ENCODE measurements at regions not wholly inside any gene's neighbourhood (a gene's known extent, or its start where the extent isn't known, plus 50 kb on each side); places are given as distances from the start of the nearest gene placed in this dataset.
"Not testable (repeated sequence)": the region's sequence is repeated elsewhere in the genome, so short reads cannot be mapped to it uniquely, and the experiment has no call there.

DNA sequence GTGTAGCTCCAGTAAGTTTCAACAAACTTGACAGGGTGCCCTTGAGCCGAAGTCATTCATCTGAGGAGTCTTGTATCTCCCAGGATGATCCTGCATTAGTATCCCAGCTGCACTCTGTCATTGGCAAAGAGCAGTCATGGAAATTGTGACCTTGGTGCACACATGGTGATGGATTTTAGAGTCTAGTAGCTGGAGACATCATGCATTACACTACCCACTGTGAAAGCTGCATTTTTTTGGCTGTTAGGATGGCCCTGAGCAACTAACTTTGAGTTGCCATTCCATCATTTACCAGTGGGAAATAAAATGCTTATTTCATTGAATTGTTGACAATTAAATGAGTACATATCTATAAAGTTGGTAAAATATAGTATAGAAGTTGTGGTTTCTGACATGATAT, 552.6 kb upstream of the CBLB start:
- DNase-seq: no peak

DNA sequence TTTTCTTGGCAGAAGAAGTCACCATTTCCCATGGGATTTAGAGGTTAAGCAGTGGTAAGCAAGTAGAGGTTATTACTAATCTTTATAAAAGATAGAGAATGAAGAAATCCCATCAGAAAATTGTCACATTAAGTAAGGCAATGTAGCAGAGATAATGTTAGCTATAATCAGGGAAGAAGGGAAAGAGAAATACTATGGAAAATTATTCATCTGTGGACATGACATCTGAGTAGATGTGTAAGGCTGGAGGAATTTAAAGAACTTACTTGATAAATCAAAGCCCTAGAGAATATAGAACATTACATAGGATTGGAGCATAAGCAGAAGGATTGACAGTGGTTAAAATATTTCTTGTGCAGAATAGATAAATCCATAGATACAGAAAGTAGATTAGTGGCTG, 553.1 kb upstream of the CBLB start:
- DNase-seq: no peak

DNA sequence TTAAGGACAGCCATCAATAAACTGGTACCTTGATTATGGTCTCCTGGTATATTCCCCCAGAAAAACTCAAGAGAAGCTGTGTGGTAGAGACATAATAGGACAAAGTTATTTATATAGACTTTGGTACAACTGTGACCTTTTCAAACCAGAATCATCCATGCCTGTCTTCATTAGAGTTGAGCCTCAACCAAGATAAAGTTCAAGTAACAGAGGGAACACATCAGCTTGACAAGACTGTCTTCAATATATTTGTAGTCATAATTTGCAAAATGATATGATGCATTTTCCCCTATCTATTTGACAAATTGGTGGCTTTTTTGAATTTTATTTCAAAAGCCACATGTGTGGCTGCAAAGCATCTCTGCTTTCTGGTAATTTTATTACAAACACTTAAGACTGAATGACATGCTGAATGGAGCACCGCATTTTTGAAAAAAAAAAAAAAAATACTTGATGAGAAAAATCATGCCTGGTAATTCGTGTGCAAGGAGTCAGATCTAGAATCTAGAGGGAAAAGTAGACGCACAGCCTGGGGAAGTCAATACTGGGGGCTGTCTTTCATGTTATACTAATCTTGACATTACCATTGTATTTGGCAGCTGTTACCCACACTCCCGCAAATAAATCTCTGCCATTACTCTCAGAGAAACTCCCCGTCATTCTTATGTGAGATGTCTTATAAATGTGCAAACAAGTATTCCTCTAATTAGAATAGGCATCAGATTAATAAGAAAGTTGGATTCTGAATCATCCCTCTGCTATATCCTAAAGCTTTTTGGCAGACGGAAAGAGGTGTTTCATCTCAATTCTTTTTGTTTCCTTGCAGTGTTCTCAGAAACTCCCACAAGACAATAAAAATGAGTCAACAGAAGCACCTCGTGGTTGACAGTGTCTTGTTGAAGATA, 554.8 kb upstream of the CBLB start:
- DNase-seq: no peak

DNA sequence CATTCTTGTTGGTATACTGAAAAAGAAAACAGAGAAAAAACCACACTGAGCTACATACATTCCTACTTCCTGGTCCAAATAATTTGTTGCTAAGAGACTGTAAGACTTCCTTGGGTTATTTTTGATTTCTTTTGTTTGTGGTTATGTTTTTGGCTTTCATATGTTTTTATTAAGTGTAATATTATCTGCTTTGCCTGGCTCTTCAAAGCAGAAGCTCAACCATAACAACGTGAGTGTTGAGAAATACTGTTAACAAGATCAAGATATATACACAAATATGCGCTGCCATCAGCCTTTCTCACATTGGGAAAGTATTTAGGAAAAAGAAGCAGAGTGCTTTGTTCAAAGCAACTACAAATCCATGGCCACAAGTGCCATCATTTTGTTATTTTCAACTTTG, 556.2 kb upstream of the CBLB start:
- DNase-seq: no peak

DNA sequence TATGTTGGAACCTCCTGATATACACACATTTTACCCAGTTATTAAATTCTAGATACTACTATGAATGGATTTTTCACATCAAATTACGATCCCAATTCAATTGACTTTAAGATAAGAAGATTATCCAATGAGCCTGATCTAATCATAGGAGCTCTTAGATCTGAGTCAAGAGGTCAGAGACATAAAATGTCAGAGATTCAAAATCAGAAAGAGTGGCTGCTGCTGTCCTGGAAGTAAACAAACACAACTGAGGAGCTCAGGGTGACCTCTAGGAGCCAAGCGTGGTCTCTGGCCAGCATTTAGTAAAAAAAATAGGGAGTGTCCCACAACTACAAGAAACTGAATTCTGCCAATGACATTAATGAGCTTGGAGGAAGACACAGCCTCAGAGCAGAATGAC, 557.1 kb upstream of the CBLB start:
- no peak for DNase-seq

DNA sequence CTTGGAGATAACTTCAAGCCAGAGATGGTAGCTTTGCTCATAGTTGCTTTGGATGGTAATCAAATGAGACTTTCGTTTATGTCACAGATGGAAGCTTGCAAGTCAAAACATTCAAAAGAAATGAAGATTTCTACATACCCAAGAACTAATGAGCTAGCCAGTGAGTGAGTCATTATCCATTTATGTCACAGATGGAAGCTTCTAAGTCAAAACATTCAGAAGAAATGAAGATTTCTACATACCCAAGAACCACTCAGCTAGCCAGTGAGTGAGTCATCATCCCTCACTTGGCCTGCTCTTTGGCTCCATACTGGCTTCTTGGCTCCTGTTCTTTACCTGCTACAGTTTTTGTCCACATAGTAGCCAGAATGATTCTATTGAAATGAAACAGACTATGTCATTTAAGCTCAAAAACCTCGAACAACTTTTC, 559.8 kb upstream of the CBLB start:
- DNase-seq: peak; percentile 99

DNA sequence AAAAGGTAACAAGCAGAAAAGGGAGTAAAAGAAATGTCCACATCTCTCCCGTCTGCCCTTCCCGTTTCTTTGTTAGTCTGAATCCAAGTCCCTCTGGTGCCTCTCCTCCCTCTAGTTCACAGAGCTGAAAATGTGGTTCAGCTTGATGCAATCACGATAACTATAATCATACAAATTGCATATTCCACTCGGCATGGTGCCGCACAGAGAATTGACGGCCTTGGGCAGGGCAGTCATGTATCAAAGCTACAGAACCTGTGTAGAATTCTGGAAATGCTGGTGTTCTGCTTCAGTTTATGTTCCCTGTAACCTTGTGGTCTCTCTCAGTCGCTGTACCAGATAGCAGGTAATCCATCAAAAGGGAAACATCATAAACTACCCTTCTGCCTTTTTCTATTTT, 562.9 kb upstream of the CBLB start:
- no peak for DNase-seq

DNA sequence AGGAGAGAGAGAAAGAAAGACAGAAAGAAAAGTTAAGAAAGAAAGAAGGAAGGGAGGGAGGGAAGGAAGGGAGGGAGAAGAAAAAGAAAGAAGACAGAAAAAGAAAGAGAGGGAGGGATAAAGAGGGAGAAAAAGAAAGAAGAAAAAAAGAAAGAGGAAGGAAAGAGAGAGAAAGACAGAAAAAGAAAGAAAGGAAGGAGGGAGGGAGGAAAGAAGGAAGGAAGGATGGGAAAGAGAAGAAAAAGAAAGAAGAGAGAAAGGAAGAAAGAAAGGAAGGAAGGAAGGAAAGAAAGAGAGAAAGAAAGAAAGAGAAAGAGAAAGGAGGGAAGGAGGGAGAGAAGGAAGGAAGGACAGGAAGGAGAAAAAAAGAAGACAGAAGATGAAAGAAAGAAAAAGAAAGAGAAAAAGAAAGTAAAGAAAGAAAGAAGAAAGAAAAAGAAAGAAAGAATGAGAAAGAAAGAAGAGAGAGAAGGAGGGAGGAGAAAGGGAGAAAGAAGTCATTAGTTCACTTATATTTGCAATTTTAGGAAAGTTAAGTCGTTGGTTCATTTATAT, 567.2 kb upstream of the CBLB start:
- no peak for DNase-seq

DNA sequence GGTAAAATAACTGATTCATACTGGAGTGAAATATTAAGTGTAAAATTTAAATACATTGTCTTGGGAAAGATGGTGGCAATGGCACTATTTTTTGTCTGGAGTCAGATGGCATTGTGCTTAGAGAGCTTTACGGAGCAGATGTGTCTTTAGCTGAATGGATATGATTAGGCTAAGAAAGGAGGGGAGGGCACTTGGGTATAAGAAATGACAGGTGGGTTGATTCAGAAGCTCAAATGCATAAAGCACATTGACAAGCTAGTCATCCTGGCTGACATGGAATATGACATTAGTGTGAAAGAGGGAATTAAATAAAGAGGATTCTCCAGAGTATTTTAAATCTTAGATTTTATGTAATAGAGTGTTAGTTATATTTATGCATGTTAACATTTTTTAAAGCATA, 570.1 kb upstream of the CBLB start:
- DNase-seq: no peak

DNA sequence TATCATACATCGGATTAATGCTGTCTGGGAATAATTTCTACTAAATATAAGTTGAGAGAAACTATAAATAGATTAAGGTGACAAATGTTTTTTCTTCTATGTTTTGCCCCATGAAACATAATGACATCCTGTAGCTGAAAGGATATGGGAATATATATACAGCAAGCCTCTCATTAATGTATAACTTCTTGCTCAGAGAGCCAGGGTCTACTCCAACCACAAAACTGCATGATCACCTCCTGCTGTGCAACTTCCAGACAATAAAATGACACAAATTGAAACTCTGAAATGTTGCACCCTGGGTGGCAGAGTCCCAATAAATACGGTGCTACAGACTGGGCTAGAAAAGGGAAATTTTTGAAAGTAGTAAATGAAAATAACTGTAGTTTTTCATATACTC, 571.9 kb upstream of the CBLB start:
- no peak for DNase-seq

DNA sequence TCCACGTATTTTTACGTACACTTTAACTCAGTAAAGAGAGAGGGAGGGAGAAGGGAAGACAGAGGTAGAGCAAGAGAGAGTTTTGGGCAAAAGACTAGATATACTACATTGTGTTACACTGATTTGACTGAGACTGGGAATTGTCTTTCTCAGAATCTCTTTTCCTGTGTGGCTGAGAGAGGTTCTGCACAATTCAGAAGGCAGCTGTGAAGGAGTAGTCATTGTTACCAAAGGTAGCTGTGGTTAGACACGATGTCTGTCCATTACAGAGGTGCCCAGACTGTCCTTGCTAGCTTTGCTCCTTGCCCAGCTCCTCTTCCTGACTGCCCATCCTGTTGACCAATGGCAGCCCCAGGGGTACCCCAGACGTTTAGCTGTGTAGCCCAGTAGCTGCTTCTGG, 577.5 kb upstream of the CBLB start:
- no peak for DNase-seq

DNA sequence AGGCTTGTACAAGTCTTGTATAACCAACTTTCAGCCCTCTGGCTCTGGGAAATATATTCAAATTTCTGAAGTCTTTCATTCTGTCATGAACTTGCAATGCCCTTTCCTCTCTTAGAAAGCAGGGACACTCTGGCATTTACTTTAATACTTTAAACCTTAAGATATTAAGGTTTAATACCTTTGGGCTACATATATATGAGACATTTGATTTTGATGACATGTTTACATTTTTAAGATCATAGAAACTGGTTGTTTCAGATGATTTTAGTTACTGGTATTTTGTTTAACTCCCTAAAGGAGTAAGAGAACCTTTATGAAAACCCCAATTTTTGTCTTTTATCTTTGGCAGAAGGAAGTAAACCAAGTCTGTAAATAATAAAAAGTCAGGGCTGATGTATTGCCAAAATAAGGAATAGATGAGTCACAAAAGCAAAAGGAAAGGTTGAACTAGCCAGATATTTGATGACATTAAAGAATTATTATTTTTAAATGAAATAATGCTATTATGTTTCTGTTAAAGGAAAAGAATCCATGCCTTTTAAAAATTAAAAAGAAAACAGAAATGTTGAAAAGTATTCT, 579.0 kb upstream of the CBLB start:
- DNase-seq: no peak

DNA sequence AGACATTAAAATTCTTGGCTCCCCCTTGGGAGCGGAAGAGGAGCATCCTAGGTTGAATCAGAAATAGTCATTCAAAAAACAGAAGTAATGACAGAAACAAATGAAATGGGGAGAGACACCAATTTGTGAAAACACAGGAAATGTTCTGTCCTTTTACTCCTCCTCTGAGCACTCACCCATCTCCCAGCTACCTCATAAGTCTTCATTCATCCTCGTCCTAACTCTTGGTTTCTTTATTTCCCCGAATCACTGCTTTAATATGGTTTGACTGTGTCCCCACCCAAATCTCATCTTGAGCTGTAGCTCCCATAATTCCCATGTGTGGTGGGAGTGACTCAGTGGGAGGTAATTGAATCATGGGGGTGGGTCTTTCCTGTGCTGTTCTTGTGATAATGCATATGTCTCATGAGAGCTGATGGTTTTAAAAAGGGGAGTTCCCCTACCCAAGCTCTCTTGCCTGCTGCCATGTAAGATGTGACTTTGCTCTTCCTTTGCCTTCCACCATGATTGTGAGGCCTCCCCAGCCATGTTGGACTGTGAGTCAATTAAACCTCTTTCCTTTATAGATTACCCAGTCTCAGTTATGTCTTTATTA, 579.7 kb upstream of the CBLB start:
- DNase-seq: not testable (repeated sequence)

DNA sequence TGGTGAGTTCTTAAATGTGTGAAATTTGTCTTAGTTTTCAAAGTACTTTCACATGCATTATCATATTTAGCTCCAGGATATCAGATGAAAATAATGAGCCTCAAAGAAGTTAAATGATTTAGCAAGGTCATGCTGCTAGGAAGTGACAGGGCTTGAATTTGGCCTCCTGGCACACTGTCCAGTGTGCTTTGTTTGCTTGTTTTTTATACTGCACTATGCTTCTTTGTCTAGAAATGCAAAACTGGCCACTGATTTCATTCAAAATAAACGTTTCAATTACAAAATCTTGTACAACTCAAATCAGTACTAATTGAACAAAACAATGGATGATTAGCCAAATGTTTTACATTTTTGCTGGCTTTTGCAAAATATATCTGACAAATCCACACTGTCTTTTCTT, 583.3 kb upstream of the CBLB start:
- no peak for DNase-seq

DNA sequence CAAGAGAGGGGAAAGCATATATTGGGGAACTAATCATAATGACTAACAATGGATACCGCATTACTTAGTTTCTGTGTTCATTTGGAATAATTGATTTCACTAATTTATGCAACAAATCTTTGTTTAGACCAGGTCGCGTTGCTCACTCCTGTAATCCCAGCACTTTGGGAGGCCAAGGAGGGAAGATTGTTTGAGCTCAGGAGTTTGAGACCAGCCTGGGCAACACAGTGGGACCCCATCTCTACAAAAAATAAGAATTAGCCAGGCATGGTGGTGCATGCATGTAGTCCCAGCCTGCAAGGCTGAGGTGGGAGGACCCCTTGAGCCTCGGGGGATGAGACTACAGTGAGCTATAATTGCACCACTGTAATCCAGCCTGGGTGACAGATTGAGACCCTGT, 585.7 kb upstream of the CBLB start:
- no peak for DNase-seq

DNA sequence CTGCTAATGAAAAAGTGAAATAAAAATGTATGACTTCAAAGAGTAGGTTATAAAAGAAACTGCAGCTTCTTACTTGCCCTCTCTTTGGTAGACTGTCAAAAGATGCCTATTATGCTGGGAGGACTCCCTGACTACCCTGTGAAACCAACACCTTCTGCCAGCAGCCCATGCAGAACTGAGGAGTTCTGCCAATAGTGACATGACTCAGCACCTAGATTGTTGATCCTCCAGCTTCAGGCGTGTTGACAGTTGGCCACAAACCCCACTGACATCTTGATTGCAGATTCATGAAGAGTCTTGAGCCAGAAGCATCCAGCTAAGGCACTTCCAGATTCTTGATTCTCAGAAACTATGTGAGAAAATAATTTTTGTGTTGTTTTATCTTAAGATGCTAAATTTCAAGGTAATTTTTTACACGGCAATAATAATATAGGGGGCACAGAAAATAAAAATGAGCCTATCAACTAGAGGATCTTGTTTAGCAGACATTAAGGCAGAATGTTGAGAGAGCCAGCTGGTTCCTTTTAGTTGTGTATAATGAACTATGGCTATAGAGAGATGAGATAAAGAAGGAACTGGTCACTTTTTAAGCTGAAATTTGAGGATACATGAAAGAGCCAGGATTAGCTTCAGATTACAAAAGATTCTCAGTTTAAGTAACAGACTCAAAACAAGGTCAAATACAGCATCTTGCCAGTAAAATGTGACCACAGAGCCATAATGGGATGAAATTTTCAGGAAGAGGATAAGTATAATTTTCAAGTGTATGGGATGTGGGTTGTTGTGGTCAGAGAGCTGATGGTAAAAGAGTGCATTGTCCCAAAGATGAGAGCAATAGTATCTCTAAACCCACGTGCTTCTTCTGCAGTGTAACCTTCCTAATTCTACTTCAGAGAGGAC, 588.7 kb upstream of the CBLB start:
- peak; percentile 95 for DNase-seq

DNA sequence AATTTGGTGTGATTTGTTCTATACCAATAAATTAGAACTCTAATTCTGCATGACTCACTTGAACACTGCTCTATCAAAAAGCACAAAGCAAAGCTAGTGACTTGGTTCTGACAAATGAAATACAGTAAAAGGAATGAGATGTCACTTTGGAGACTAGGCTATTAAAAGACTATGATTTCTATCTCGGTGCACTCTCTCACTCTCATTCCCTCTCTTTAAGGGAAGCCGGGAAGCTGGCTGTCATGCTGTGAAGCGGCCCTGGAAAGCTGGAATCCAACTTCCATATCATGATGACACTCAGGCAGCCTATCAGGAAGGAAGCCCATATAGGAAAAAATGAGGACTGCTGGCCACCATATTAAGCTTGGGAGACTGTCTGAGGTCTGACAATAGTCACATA, 590.1 kb upstream of the CBLB start:
- no peak for DNase-seq

DNA sequence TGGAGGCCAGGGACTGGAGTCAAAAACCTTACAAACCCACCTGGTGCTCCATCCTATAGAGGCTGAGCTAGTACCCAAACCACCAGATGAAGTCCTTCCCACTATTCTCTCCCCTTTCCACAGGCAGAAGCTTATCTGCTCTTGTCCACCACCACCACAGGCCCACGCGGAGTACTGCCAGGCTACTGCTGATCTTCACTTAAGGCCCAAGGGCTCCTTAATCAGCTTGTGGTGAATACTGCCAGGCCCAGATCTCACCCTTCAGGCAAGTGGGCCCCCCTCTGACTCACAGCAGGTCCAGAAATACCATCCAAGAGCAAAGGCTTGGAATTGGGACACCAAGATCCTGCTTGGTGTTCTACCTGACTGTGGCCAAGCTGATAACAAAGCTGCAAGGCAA, 598.1 kb upstream of the CBLB start:
- DNase-seq: no peak

DNA sequence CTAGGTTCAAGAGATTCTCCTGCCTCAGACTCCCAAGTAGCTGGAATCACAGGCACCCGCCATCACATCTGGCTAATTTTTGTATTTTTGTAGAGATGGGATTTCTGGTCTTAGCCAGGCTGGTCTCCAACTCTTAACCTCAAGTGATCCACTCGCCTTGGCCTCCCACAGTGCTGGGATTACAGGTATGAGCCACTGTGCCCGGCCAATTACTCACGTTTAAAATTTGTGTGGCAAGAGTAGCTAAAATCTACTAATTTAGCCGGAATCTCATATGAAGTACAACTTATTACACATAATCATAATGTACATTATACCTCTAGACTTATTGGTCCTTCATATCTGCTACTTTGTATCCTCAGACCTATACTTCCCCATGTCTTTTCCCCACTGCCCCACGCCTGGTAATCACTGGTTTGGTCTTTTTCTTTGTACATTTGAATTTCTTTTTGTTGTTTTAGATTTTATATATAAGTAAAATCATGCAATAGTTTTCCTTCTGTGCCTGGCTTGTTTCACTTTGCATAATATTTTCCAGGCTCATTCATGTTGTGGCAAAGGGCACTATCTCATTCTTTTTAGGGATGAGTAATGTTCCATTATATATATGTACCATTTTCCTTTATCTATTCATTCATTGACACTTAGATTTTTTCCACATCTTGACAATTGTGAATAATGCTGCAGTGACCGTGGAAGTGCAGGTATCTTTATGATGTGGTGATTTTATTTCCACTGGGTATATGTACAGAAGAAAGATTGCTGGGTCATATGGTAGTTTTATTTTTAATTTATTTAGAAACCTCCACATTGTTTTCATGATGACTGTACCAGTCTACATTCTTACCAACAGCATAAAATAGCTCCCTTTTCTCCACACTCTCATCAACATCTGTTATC, 605.0 kb upstream of the CBLB start:
- DNase-seq: no peak

DNA sequence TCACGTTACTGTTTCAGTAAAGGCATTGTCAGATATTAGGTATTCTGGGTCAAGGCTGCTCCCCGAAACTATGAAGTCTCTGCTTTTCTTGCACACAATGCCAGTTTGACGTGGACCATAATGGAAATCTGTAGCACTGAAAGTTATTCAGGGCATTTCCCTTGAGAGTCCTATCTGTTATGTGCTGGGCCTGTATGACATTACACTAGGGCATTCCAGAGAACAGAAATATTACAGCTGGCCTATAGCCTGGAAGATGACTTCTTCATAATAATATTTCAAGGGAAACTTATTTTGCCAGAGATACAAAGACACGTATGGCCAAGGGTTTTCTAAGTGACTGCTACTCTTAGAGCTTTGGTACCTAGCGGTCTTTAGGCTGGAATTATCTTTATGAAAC, 613.6 kb upstream of the CBLB start:
- no peak for DNase-seq

DNA sequence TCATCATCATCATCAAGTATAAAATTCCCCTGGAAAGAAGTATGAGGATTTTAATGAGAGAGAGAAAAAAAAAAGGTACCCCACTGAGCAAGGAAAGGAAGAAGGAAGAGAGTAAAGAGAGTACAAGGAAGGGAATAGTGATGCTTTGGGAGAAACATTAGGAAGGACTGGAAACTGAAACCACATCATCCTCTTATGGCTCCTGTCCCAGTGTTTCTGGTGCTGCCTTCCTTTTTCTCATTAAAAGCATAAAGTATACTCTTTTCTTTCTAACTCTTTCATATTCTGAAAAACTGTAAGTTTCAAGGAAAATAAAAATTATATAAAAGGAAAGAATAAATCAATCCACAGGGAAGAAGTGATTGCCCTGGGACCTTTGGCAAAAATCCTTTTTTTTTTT, 616.4 kb upstream of the CBLB start:
- no peak for DNase-seq

DNA sequence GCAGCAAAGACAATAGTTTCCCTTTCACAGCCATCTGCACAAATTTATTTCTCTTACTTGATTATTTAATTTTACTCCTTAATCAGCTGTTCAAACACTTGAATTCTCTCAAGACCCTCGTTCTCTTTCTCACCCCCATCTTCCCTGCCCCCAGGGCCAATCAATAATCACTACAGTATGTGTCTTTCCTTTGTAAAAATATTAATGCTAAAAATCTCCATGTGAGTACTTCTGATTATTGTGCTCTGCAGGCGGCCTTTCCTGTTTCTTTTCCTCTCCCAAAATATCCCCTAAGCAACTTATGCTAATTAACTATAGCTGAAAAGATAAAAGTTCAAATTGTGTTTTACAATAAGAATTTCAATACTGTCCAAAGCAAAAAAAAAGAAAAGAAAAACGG, 617.0 kb upstream of the CBLB start:
- DNase-seq: no peak

Measured in NCI-H446 treated with DMSO at 0.1 percent for 48 hours (cell line).